SK-MEL-5 (cell line): ENCODE measurements at regions not wholly inside any gene's neighbourhood (a gene's known extent, or its start where the extent isn't known, plus 50 kb on each side); places are given as distances from the start of the nearest gene placed in this dataset.
"Not testable (repeated sequence)": the region's sequence is repeated elsewhere in the genome, so short reads cannot be mapped to it uniquely, and the experiment has no call there.

ENCODE experiments used
- DNase-seq: peaks from one replicate; pipeline ENCODE4 v3.0.0-alpha.2; 2016; ENCODE audit warnings: low read depth, low spot score
- in situ Hi-C: cut with HindIII; loops from 2 replicates; pipeline ENCODE4 v1.10.0; 2016; ENCODE audit warnings: low sequenced_read_pairs, high pct_unique_total_duplicates, low pct_unique_long_range_greater_than_20kb

- in situ Hi-C loops = no loop called here
- peak; percentile 18 for DNase-seq
These were observed 394.0 kb downstream of the KCNJ2 start for GRCh38 chr17:70563281-70563820.

- no peak for DNase-seq
- in situ Hi-C loops = no loop called here
These were observed 394.8 kb downstream of the KCNJ2 start for GRCh38 chr17:70564006-70564620.

- DNase-seq = no peak
- in situ Hi-C loops = no loop called here
These were observed 399.8 kb downstream of the KCNJ2 start for GRCh38 chr17:70569128-70569527.

- no peak for DNase-seq
- in situ Hi-C loops = no loop called here
These were observed 408.1 kb downstream of the KCNJ2 start for GRCh38 chr17:70577456-70577855.

- in situ Hi-C loops = no loop called here
- no peak for DNase-seq
These were observed 412.1 kb downstream of the KCNJ2 start for GRCh38 chr17:70581459-70581858.

- no peak for DNase-seq
- in situ Hi-C loops = no loop called here
These were observed 413.4 kb downstream of the KCNJ2 start for GRCh38 chr17:70582777-70583176.

GRCh38 chr17:70584255-70584654 lies 414.9 kb downstream of the KCNJ2 start:
- in situ Hi-C loops = no loop called here
- DNase-seq = no peak

GRCh38 chr17:70588003-70588402 lies 418.7 kb downstream of the KCNJ2 start:
- in situ Hi-C loops = no loop called here
- DNase-seq = no peak

- in situ Hi-C loops = no loop called here
- no peak for DNase-seq
These were observed 428.4 kb downstream of the KCNJ2 start for GRCh38 chr17:70597774-70598173.

- in situ Hi-C loops = no loop called here
- no peak for DNase-seq
These were observed 429.9 kb downstream of the KCNJ2 start for GRCh38 chr17:70599198-70599597.

GRCh38 chr17:70599945-70600344 lies 430.6 kb downstream of the KCNJ2 start:
- in situ Hi-C loops, DNase-seq: not testable (repeated sequence)

- in situ Hi-C loops = no loop called here
- DNase-seq = no peak
These were observed 433.9 kb downstream of the KCNJ2 start for GRCh38 chr17:70603226-70603625.

- peak; percentile 59 for DNase-seq
These were observed 435.5 kb downstream of the KCNJ2 start for GRCh38 chr17:70604854-70605253.

GRCh38 chr17:70606086-70606485 lies 436.8 kb downstream of the KCNJ2 start:
- DNase-seq = no peak
- in situ Hi-C loops = no loop called here

More at GRCh38 chr17:70604854-70605253, 435.5 kb downstream of the KCNJ2 start:
- in situ Hi-C loops = no loop called here

GRCh38 chr17:70608193-70608592 lies 438.9 kb downstream of the KCNJ2 start:
- in situ Hi-C loops = no loop called here

GRCh38 chr17:70608957-70609356 lies 439.6 kb downstream of the KCNJ2 start:
- DNase-seq = no peak
- in situ Hi-C loops = no loop called here

More at GRCh38 chr17:70608193-70608592, 438.9 kb downstream of the KCNJ2 start:
- DNase-seq = peak; percentile 38

- in situ Hi-C loops = no loop called here
These were observed 440.2 kb downstream of the KCNJ2 start for GRCh38 chr17:70609566-70609965.

GRCh38 chr17:70610161-70610560 lies 440.8 kb downstream of the KCNJ2 start:
- no peak for DNase-seq
- in situ Hi-C loops = no loop called here

More at GRCh38 chr17:70609566-70609965, 440.2 kb downstream of the KCNJ2 start:
- peak; percentile 98 for DNase-seq

- in situ Hi-C loops = no loop called here
- no peak for DNase-seq
These were observed 444.3 kb downstream of the KCNJ2 start for GRCh38 chr17:70613681-70614080.
